ENCODE measurements at regions not wholly inside any gene's neighbourhood (a gene's known extent, or its start where the extent isn't known, plus 50 kb on each side); places are given as distances from the start of the nearest gene placed in this dataset.

GRCh38 chr13:104967836-104968630, 1567.4 kb downstream of the EFNB2 start:
- intact Hi-C loops (cut with DNase I), result no loop called here
- Histone ChIP-seq H3K27ac (no peak overlapping the region), H3K36me3 (no peaks in the 10 kb centered on the region), H3K9me3 (no peaks in the 10 kb centered on the region), H3K4me3 (replicated peaks in 1 of 3) (no peak overlapping the region), H3K27me3 (no peaks in the 10 kb centered on the region), H3K4me1 (no peaks in the 10 kb centered on the region)
- 89 to 92% methylated on average over 9 of the region's 9 CpGs for WGBS, 2 donors
- no peak for TF ChIP-seq CTCF (IDR thresholded peaks at IDR 0.05)
- TF ChIP-seq POLR2A (IDR thresholded peaks at IDR 0.05), result no peak
- DNase-seq, result no peak

- Histone ChIP-seq H3K27me3 (no peaks in the 10 kb centered on the region), H3K4me1 (no peaks in the 10 kb centered on the region), H3K27ac (no peak overlapping the region), H3K9me3 (no peaks in the 10 kb centered on the region), H3K36me3 (no peaks in the 10 kb centered on the region), H3K4me3 (replicated peaks in 1 of 3) (no peak overlapping the region)
- WGBS, 2 donors, result 61 to 62% methylated on average over 3 of the region's 3 CpGs
- TF ChIP-seq POLR2A (IDR thresholded peaks at IDR 0.05) (no peak), CTCF (IDR thresholded peaks at IDR 0.05) (no peak)
- intact Hi-C loops (cut with DNase I), result no loop called here
- DNase-seq, result no peak
These were observed 1568.1 kb downstream of the EFNB2 start for GRCh38 chr13:104967376-104967775.

GRCh38 chr13:104962411-104962810, 1573.1 kb downstream of the EFNB2 start:
- no peaks in the 10 kb centered on the region for H3K4me1 ChIP-seq
- no peak for DNase-seq
- H3K36me3 ChIP-seq, result no peaks in the 10 kb centered on the region
- H3K27ac ChIP-seq, result no peak overlapping the region
- no peaks in the 10 kb centered on the region for H3K9me3 ChIP-seq
- no peak overlapping the region for H3K4me3 ChIP-seq (replicated peaks in 1 of 3)
- TF ChIP-seq POLR2A (IDR thresholded peaks at IDR 0.05) (no peak), CTCF (IDR thresholded peaks at IDR 0.05) (no peak)
- 84 to 85% methylated on average over 3 of the region's 3 CpGs for WGBS, 2 donors
- H3K27me3 ChIP-seq, result no peaks in the 10 kb centered on the region
- intact Hi-C loops (cut with DNase I), result no loop called here

GRCh38 chr13:104961246-104961645, 1574.2 kb downstream of the EFNB2 start:
- Histone ChIP-seq H3K4me3 (replicated peaks in 1 of 3) (no peak overlapping the region), H3K9me3 (no peaks in the 10 kb centered on the region), H3K27me3 (no peaks in the 10 kb centered on the region), H3K36me3 (no peaks in the 10 kb centered on the region), H3K27ac (no peak overlapping the region), H3K4me1 (no peaks in the 10 kb centered on the region)
- TF ChIP-seq POLR2A (IDR thresholded peaks at IDR 0.05) (no peak), CTCF (IDR thresholded peaks at IDR 0.05) (no peak)
- intact Hi-C loops (cut with DNase I), result no loop called here
- DNase-seq, result no peak
- WGBS, 2 donors, result 92 to 97% methylated on average over 4 to 6 of the region's 6 CpGs

- H3K27ac ChIP-seq, result no peak overlapping the region
- H3K36me3 ChIP-seq, result no peaks in the 10 kb centered on the region
- intact Hi-C loops (cut with DNase I), result no loop called here
- no peak for DNase-seq
- WGBS, 2 donors, result 81 to 88% methylated on average over 2 of the region's 2 CpGs
- no peaks in the 10 kb centered on the region for H3K27me3 ChIP-seq
- no peaks in the 10 kb centered on the region for H3K9me3 ChIP-seq
- TF ChIP-seq CTCF (IDR thresholded peaks at IDR 0.05) (no peak), POLR2A (IDR thresholded peaks at IDR 0.05) (no peak)
- no peaks in the 10 kb centered on the region for H3K4me1 ChIP-seq
- no peak overlapping the region for H3K4me3 ChIP-seq (replicated peaks in 1 of 3)
These were observed 1581.3 kb downstream of the EFNB2 start for GRCh38 chr13:104954210-104954609.

Data from thyroid gland (tissue), 4 donors.